OCI-LY7 (cell line): ENCODE measurements at regions not wholly inside any gene's neighbourhood (a gene's known extent, or its start where the extent isn't known, plus 50 kb on each side); places are given as distances from the start of the nearest gene placed in this dataset.

Experiments
- CTCF ChIP-seq: fragments of 200-600 bp; sonication (generic); conservative IDR thresholded peaks from 2 replicates; pipeline ENCODE4 v1.5.1; 2014; ENCODE audit warnings: mild to moderate bottlenecking, antibody characterized with exemption, low read length, moderate library complexity, mixed read lengths
- EZH2phosphoT487 ChIP-seq: fragments of 200-600 bp; sonication (generic); IDR thresholded peaks from 2 replicates; pipeline ENCODE4 v1.6.1; 2018; ENCODE audit warnings: low read depth, borderline replicate concordance, mild to moderate bottlenecking, mixed run types, antibody characterized with exemption, low read length, moderate library complexity, mixed read lengths

- TF ChIP-seq CTCF: no peak
- TF ChIP-seq EZH2phosphoT487: no peak
Observed at GRCh38 chr3:72538070-72538745, 310.0 kb downstream of the SHQ1 start.
